ENCODE measurements at regions not wholly inside any gene's neighbourhood (a gene's known extent, or its start where the extent isn't known, plus 50 kb on each side); places are given as distances from the start of the nearest gene placed in this dataset.

DNA sequence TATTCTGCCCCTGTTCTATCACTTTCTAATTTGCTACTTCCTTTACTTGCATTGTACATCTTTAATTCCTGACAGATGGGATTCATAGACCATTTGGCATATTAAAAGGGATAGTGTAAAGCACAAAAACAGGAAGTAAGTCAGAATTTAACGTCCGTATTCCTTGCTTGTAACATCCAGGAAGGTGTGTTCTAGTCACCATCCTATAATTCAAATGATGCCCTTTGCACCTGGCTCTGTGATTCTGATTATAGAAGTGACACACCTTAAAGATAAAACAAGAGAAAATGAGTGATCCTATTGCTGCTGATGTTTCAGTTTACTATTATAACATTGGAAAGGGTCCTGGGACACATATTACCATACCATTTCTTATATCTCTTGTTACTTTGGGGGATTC, 238.7 kb upstream of the NR3C2 start:
- TF ChIP-seq POLR2A (IDR thresholded peaks at IDR 0.05; ENCODE audit: low read depth, low read length) (no peak), POLR2AphosphoS5 (IDR thresholded peaks at IDR 0.05; ENCODE audit: low read depth, low read length) (no peak), SPI1 (IDR thresholded peaks at IDR 0.05; ENCODE audit: low read depth, low read length) (no peak), TAF1 (IDR thresholded peaks at IDR 0.05; ENCODE audit: low read depth, low read length) (no peak), POU2F2 (IDR thresholded peaks at IDR 0.05; ENCODE audit: low read depth, low read length) (no peak), PAX5 (IDR thresholded peaks at IDR 0.05; ENCODE audit: insufficient read depth, low read length, severe bottlenecking) (no peak)
